H9 (cell line): ENCODE measurements at regions not wholly inside any gene's neighbourhood (a gene's known extent, or its start where the extent isn't known, plus 50 kb on each side); places are given as distances from the start of the nearest gene placed in this dataset.

Experiments
- DNase-seq: peaks from one replicate; pipeline ENCODE4 v3.0.0-alpha.2; 2017
- H2AFZ ChIP-seq: one replicate; pipeline ENCODE4 v1.6.1; 2013; ENCODE audit warnings: mild to moderate bottlenecking, low read length, control low read depth, moderate library complexity
- H2AK5ac ChIP-seq: 2 replicates; pipeline ENCODE4 v1.6.1; 2013; ENCODE audit warnings: low read length, control low read depth, mixed read lengths; ENCODE audit not compliant: insufficient read length
- H2BK120ac ChIP-seq: one replicate; pipeline ENCODE4 v1.6.1; 2013; ENCODE audit warnings: low read depth, mild to moderate bottlenecking, low read length, control low read depth, inconsistent platforms; ENCODE audit not compliant: poor library complexity, severe bottlenecking
- H2BK12ac ChIP-seq: 2 replicates; pipeline ENCODE4 v1.6.1; 2013; ENCODE audit warnings: low read length, control low read depth, mixed read lengths, low read depth; ENCODE audit not compliant: insufficient read length
- H2BK15ac ChIP-seq: 2 replicates; pipeline ENCODE4 v1.6.1; 2013; ENCODE audit warnings: low read depth, low read length, control low read depth
- H2BK20ac ChIP-seq: one replicate; pipeline ENCODE4 v1.6.1; 2013; ENCODE audit warnings: low read depth, mild to moderate bottlenecking, low read length, control low read depth, inconsistent platforms; ENCODE audit not compliant: poor library complexity, severe bottlenecking
- H2BK5ac ChIP-seq: 2 replicates; pipeline ENCODE4 v1.6.1; 2013; ENCODE audit warnings: low read length, control low read depth, mixed read lengths; ENCODE audit not compliant: insufficient read length
- H3K14ac ChIP-seq: 2 replicates; pipeline ENCODE4 v1.6.1; 2013; ENCODE audit warnings: low read length, control low read depth; ENCODE audit not compliant: insufficient read depth
- H3K18ac ChIP-seq: 2 replicates; pipeline ENCODE4 v1.6.1; 2013; ENCODE audit warnings: low read depth, mild to moderate bottlenecking, mixed read lengths, low read length, control low read depth; ENCODE audit not compliant: insufficient read length
- H3K23ac ChIP-seq: 2 replicates; pipeline ENCODE4 v1.6.1; 2013; ENCODE audit warnings: low read length, control low read depth, mixed read lengths, low read depth; ENCODE audit not compliant: insufficient read length
- H3K23me2 ChIP-seq: 2 replicates; pipeline ENCODE4 v1.6.1; 2013; ENCODE audit warnings: low read depth, mild to moderate bottlenecking, mixed read lengths, low read length, control low read depth; ENCODE audit not compliant: insufficient read length, poor library complexity, severe bottlenecking
- H3K27ac ChIP-seq: 2 replicates; pipeline ENCODE4 v1.5.1; 2013; ENCODE audit warnings: low read length, control low read depth, mixed read lengths, low read depth; ENCODE audit not compliant: insufficient read length
- H3K27me3 ChIP-seq: 2 replicates; pipeline ENCODE4 v1.6.1; 2013; ENCODE audit warnings: low read length, control low read depth, inconsistent platforms; ENCODE audit not compliant: insufficient read depth
- H3K4ac ChIP-seq: 2 replicates; pipeline ENCODE4 v1.6.1; 2013; ENCODE audit warnings: low read depth, mild to moderate bottlenecking, control low read depth, inconsistent platforms, low read length, moderate library complexity
- H3K4me1 ChIP-seq: 2 replicates; pipeline ENCODE4 v1.6.1; 2013; ENCODE audit warnings: low read length, control low read depth, inconsistent platforms; ENCODE audit not compliant: insufficient read depth
- H3K4me2 ChIP-seq: 2 replicates; pipeline ENCODE4 v1.6.1; 2013; ENCODE audit warnings: low read length, control low read depth, mixed read lengths; ENCODE audit not compliant: insufficient read length, insufficient read depth
- H3K56ac ChIP-seq: 2 replicates; pipeline ENCODE4 v1.6.1; 2013; ENCODE audit warnings: low read depth, mild to moderate bottlenecking, mixed read lengths, low read length, control low read depth; ENCODE audit not compliant: insufficient read length
- H3K79me1 ChIP-seq: 2 replicates; pipeline ENCODE4 v1.6.1; 2013; ENCODE audit warnings: low read depth, mild to moderate bottlenecking, moderate library complexity, low read length, control low read depth, inconsistent platforms; ENCODE audit not compliant: insufficient read depth, poor library complexity, severe bottlenecking
- H3K79me2 ChIP-seq: 2 replicates; pipeline ENCODE4 v1.6.1; 2013; ENCODE audit warnings: low read length, control low read depth, inconsistent platforms; ENCODE audit not compliant: insufficient read depth
- H3K9ac ChIP-seq: 2 replicates; pipeline ENCODE4 v1.6.1; 2013; ENCODE audit warnings: low read length, control low read depth, mixed read lengths; ENCODE audit not compliant: insufficient read length; ENCODE audit errors: extremely low read depth
- H3K9me3 ChIP-seq: one replicate; pipeline ENCODE4 v1.6.1; 2013; ENCODE audit warnings: low read depth, low read length, inconsistent platforms; ENCODE audit not compliant: control insufficient read depth
- H3T11ph ChIP-seq: one replicate; pipeline ENCODE4 v1.6.1; 2013; ENCODE audit warnings: mild to moderate bottlenecking, low read length, control low read depth, inconsistent platforms
- H4K20me1 ChIP-seq: one replicate; pipeline ENCODE4 v1.6.1; 2013; ENCODE audit not compliant: control insufficient read depth, insufficient read length, insufficient read depth
- H4K5ac ChIP-seq: 2 replicates; pipeline ENCODE4 v1.6.1; 2013; ENCODE audit warnings: low read depth, mild to moderate bottlenecking, mixed read lengths, low read length, control low read depth; ENCODE audit not compliant: insufficient read length
- H4K8ac ChIP-seq: replicated peaks from 2 replicates; pipeline ENCODE4 v1.6.1; 2013; ENCODE audit warnings: low read length, control low read depth, mixed read lengths, low read depth; ENCODE audit not compliant: insufficient read length
- H4K91ac ChIP-seq: 2 replicates; pipeline ENCODE4 v1.6.1; 2013; ENCODE audit warnings: low read depth, mild to moderate bottlenecking, moderate library complexity, mixed read lengths, low read length, control low read depth; ENCODE audit not compliant: insufficient read length
- H3K27ac Mint-ChIP-seq, 3 experiments: 2 replicates in 2 of 3; 3 replicates in 1 of 3; pipeline ENCODE4 v1.8.0; 2020 to 2021; ENCODE audit warnings: mixed read lengths in 3 of 3, mild to moderate bottlenecking in 1 of 3, moderate library complexity in 1 of 3
- H3K27me3 Mint-ChIP-seq: 2 replicates; pipeline ENCODE4 v1.8.0; 2021; ENCODE audit warnings: low read depth, mild to moderate bottlenecking, moderate library complexity, mixed read lengths
- H3K36me3 Mint-ChIP-seq, 3 experiments: 2 replicates in 2 of 3; 3 replicates in 1 of 3; pipeline ENCODE4 v1.8.0; 2020 to 2021; ENCODE audit warnings: low read depth in 3 of 3, mixed read lengths in 3 of 3; ENCODE audit not compliant: insufficient read depth in 1 of 3
- H3K4me1 Mint-ChIP-seq, 2 experiments: 2 replicates each; pipeline ENCODE4 v1.8.0; 2020; ENCODE audit warnings: mixed read lengths in 2 of 2
- H3K4me3 Mint-ChIP-seq, 2 experiments: 2 replicates in 1 of 2; 3 replicates in 1 of 2; pipeline ENCODE4 v1.8.0; 2020 to 2021; ENCODE audit warnings: mild to moderate bottlenecking in 2 of 2, mixed read lengths in 2 of 2, moderate library complexity in 1 of 2
- H3K9me3 Mint-ChIP-seq, 2 experiments: 2 replicates in 1 of 2; 3 replicates in 1 of 2; pipeline ENCODE4 v1.8.0; 2020; ENCODE audit warnings: mild to moderate bottlenecking in 2 of 2, mixed read lengths in 2 of 2, moderate library complexity in 1 of 2
- CTCF ChIP-seq: fragments of 200-600 bp; sonication (generic); conservative IDR thresholded peaks from 3 replicates; pipeline ENCODE4 v1.8.0; 2021; ENCODE audit warnings: antibody characterized with exemption, mild to moderate bottlenecking
- WGBS: extraction: QIAGEN DNeasy Blood & Tissue Kit; methylation state at CpG from one replicate; pipeline ENCODE4 v1.1.7; 2013; ENCODE audit warnings: missing lambda C conversion rate, low lambda C conversion rate, mixed read lengths; ENCODE audit not compliant: insufficient read length; ENCODE audit errors: extremely low coverage; 5-methylcytosine and 5-hydroxymethylcytosine counted together

GRCh38 chr13:104442536-104442935, 1376.3 kb upstream of the SLC10A2 start:
- no peak overlapping the region; a peak in 1 of 7 replicates for H3K27ac Mint-ChIP-seq
- no peaks in the 10 kb centered on the region for H3K79me1 ChIP-seq
- H3K4me1 Mint-ChIP-seq, result peaks cover 2 to 13% of the 10 kb centered on the region in 2 experiments
- H3K27me3 ChIP-seq, result no peaks in the 10 kb centered on the region
- H3T11ph ChIP-seq, result no peak overlapping the region
- no peak overlapping the region for H4K8ac ChIP-seq
- no peak overlapping the region for H3K27ac ChIP-seq
- no peaks in the 10 kb centered on the region for H4K20me1 ChIP-seq
- no peak overlapping the region for H4K5ac ChIP-seq
- no peak overlapping the region for H4K91ac ChIP-seq
- H3K9me3 ChIP-seq, result no peaks in the 10 kb centered on the region
- no peak overlapping the region for H3K4me3 Mint-ChIP-seq
- no peak overlapping the region for H2BK12ac ChIP-seq
- no peak overlapping the region for H3K9ac ChIP-seq
- no peak overlapping the region for H2BK5ac ChIP-seq
- H3K4me2 ChIP-seq, result no peak overlapping the region
- H2BK20ac ChIP-seq, result no peak overlapping the region
- H2AFZ ChIP-seq, result no peak overlapping the region
- no peak for TF ChIP-seq CTCF
- H2BK15ac ChIP-seq, result no peak overlapping the region
- DNase-seq, result no peak
- no peak overlapping the region for H3K14ac ChIP-seq
- no peak overlapping the region for H3K4ac ChIP-seq
- no peak overlapping the region for H2AK5ac ChIP-seq
- H2BK120ac ChIP-seq, result no peak overlapping the region
- H3K56ac ChIP-seq, result no peak overlapping the region
- H3K18ac ChIP-seq, result no peak overlapping the region
- no peak overlapping the region for H3K23ac ChIP-seq
- H3K9me3 Mint-ChIP-seq, result peaks cover 3 to 8% of the 10 kb centered on the region in 2 experiments; a peak in 4 of 5 replicates
- H3K4me1 ChIP-seq, result no peaks in the 10 kb centered on the region
- H3K23me2 ChIP-seq, result no peaks in the 10 kb centered on the region
- no peaks in the 10 kb centered on the region for H3K79me2 ChIP-seq
- H3K36me3 Mint-ChIP-seq, result no peaks in the 10 kb centered on the region; a peak in 2 of 7 replicates
- no peaks in the 10 kb centered on the region for H3K27me3 Mint-ChIP-seq
- no CpG with 5 or more reads among the region's 3 CpGs for WGBS
